K562 (cell line): ENCODE measurements at regions not wholly inside any gene's neighbourhood (a gene's known extent, or its start where the extent isn't known, plus 50 kb on each side); places are given as distances from the start of the nearest gene placed in this dataset.

Experiments used
- CBFA2T2 ChIP-seq: fragments of 450-650 bp; conservative IDR thresholded peaks from 2 replicates; pipeline ENCODE4 v1.6.1; 2017; ENCODE audit warnings: mild to moderate bottlenecking
- CREB1 ChIP-seq, 2 experiments: sonication (generic) in 1 of 2; formaldehyde crosslinking in 1 of 2; IDR thresholded peaks; 2 replicates each; pipeline versions ENCODE4 v1.6.1 to v1.8.0; 2012 to 2022; ENCODE audit warnings: inconsistent platforms in 1 of 2, mild to moderate bottlenecking in 1 of 2, missing genetic modification reagents in 1 of 2, moderate library complexity in 1 of 2
- NFXL1 ChIP-seq: fragments of 450-650 bp; formaldehyde crosslinking; IDR thresholded peaks from 2 replicates; pipeline ENCODE4 v1.4.0; 2021; ENCODE audit warnings: mild to moderate bottlenecking
- PHF20 ChIP-seq: fragments of 450-650 bp; IDR thresholded peaks from 2 replicates; pipeline ENCODE4 v1.6.1; 2018; ENCODE audit not compliant: partially characterized antibody
- TAF1 ChIP-seq: IDR thresholded peaks from 2 replicates; pipeline ENCODE4 v1.6.1; 2011; ENCODE audit warnings: mild to moderate bottlenecking, low read length, moderate library complexity; ENCODE audit not compliant: insufficient read depth, control insufficient read depth, severe bottlenecking; ENCODE audit errors: extremely low read depth
- UBTF ChIP-seq, 2 experiments: IDR thresholded peaks; 2 replicates each; pipeline ENCODE4 v1.6.1; 2012; ENCODE audit warnings: improper control_type of control experiment in 2 of 2, low read depth in 2 of 2, low read length in 2 of 2, borderline replicate concordance in 1 of 2
- ZHX1 ChIP-seq: fragments of 150-350 bp; conservative IDR thresholded peaks from 2 replicates; pipeline ENCODE4 v1.6.1; 2014; ENCODE audit warnings: low read length

- TF ChIP-seq CREB1 (IDR thresholded peaks at IDR 0.05) (no peak), CREB1 (CRISPR knock-in tag; IDR thresholded peaks at IDR 0.05) (no peak), NFXL1 (CRISPR knock-in tag) (no peak), PHF20 (no peak), CBFA2T2 (no peak), TAF1 (no peak), UBTF (IDR thresholded peaks at IDR 0.05; ENCODE audit: borderline replicate concordance in 1 of 2, low read depth in 2 of 2, low read length in 2 of 2) (no peak), ZHX1 (no peak)
Measured at GRCh38 chr3:145906755-145907154, 254.2 kb downstream of the PLOD2 start (continued).
